GM12891 (cell line): ENCODE measurements at regions not wholly inside any gene's neighbourhood (a gene's known extent, or its start where the extent isn't known, plus 50 kb on each side); places are given as distances from the start of the nearest gene placed in this dataset.
"Not testable (repeated sequence)": the region's sequence is repeated elsewhere in the genome, so short reads cannot be mapped to it uniquely, and the experiment has no call there.

Experiments used
- DNase-seq: peaks from one replicate; pipeline ENCODE4 v3.0.0; 2011; ENCODE audit warnings: low spot score; ENCODE audit not compliant: insufficient read length
- FAIRE-seq: peaks from 2 replicates; lab custom pipeline; 2011; peaks lifted over from hg19 to GRCh38; lab: Jason Lieb, UNC

- not testable (repeated sequence) for DNase-seq, FAIRE-seq
These were observed 167.6 kb downstream of the METRNL start for GRCh38 chr17:83247001-83247400.
